Ovary (tissue), 7 donors: ENCODE measurements at regions not wholly inside any gene's neighbourhood (a gene's known extent, or its start where the extent isn't known, plus 50 kb on each side); places are given as distances from the start of the nearest gene placed in this dataset.

Experiments used
- DNase-seq, 5 donors: peaks; one replicate each; pipeline ENCODE4 v3.0.0-alpha.2; 2019 to 2020
- H3K27ac ChIP-seq, 2 donors: fragments of 200-600 bp; one replicate each; pipeline versions ENCODE4 v1.5.1 to v1.8.0; 2019 to 2022
- H3K27me3 ChIP-seq: fragments of 200-600 bp; one replicate; pipeline ENCODE4 v1.8.0; 2022
- H3K36me3 ChIP-seq: fragments of 200-600 bp; sonication (generic); one replicate; pipeline ENCODE4 v1.5.1; 2019
- H3K4me1 ChIP-seq: one replicate; pipeline ENCODE4 v1.8.1; 2013; ENCODE audit warnings: mild to moderate bottlenecking, moderate library complexity; ENCODE audit not compliant: insufficient read depth
- H3K4me3 ChIP-seq: fragments of 200-600 bp; sonication (generic); one replicate; pipeline ENCODE4 v1.5.1; 2017
- H3K9me3 ChIP-seq, 2 donors: fragments of 200-600 bp in 1 of 2; sonication (generic) in 1 of 2; one replicate each; pipeline versions ENCODE4 v1.5.1 to v1.8.1; 2013 to 2019; ENCODE audit warnings: mild to moderate bottlenecking in 1 of 2, moderate library complexity in 1 of 2
- EP300 ChIP-seq: sonication (generic); formaldehyde crosslinking; IDR thresholded peaks from one replicate; pipeline ENCODE4 v1.6.1; 2017; ENCODE audit warnings: antibody characterized with exemption
- POLR2A ChIP-seq: fragments of 450-650 bp; IDR thresholded peaks from one replicate; pipeline ENCODE4 v1.6.1; 2017; ENCODE audit warnings: antibody characterized with exemption, mild to moderate bottlenecking, moderate library complexity
- WGBS, 3 donors: extraction: QIAGEN DNeasy Blood & Tissue Kit in 1 of 3; methylation state at CpG; one replicate each; pipeline versions ENCODE4 v1.1.5 to v1.1.7; 2013 to 2017; 5-methylcytosine and 5-hydroxymethylcytosine counted together
- intact Hi-C, 4 donors: fragments of 100-400 bp; cut with DNase I; formaldehyde crosslinking; loops; one replicate each; pipeline versions ENCODE4 v1.11.0 to v1.15.1; 2022 to 2023
- TF ChIP-seq, protein P1 (sequence below), 3 donors: fragments of 450-650 bp in 2 of 3; fragments of 200-600 bp in 1 of 3; IDR thresholded peaks; one replicate each; pipeline versions ENCODE4 v1.5.1 to v1.8.0; 2016 to 2022; ENCODE audit warnings: antibody characterized with exemption in 3 of 3, mild to moderate bottlenecking in 1 of 3
- donor health status: DM: no; HTN: no; CAD: no; lungs with moderate emphysema.
- donor health status: DM: no; HTN: no; CAD: no.
- donor health status: Bipolar disorder and iron deficiency.
- donor health status: DM: no; HTN: no; CAD: no.
- donor health status: DM: yes; HTN: yes; CAD: no.

DNA sequence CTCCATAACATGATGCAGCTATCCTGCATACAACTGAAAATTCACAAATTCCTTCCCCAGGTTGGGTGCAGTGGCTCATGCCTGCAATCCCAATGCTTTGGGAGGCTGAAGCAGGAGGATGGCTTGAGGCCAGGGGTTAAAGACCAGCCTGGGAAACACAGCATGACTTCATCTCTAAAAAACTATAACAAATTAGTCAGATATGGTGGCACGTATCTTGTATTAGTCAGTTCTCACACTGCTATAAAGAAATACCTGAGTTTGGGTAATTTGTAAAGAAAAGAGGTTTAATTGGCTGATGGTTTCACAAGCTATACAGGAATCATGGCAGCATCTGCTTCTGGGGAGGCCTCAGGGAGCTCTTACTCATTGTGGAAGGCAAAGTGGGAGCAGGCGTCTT is 56.4 kb upstream of the DAPK1 start:
- DNase-seq: no peak
- 70 to 77% (median 71%) methylated on average over 2 of the region's 2 CpGs for whole genome bisulfite sequencing, 3 donors
- intact Hi-C loops: no loop called here
- Histone ChIP-seq H3K9me3 (no peaks in the 10 kb centered on the region), H3K27ac (no peak overlapping the region), H3K27me3 (no peaks in the 10 kb centered on the region), H3K4me3 (no peak overlapping the region), H3K36me3 (no peaks in the 10 kb centered on the region), H3K4me1 (no peaks in the 10 kb centered on the region)
- TF ChIP-seq EP300: no peak
- TF ChIP-seq POLR2A: no peak
- TF ChIP-seq, protein P1, sequence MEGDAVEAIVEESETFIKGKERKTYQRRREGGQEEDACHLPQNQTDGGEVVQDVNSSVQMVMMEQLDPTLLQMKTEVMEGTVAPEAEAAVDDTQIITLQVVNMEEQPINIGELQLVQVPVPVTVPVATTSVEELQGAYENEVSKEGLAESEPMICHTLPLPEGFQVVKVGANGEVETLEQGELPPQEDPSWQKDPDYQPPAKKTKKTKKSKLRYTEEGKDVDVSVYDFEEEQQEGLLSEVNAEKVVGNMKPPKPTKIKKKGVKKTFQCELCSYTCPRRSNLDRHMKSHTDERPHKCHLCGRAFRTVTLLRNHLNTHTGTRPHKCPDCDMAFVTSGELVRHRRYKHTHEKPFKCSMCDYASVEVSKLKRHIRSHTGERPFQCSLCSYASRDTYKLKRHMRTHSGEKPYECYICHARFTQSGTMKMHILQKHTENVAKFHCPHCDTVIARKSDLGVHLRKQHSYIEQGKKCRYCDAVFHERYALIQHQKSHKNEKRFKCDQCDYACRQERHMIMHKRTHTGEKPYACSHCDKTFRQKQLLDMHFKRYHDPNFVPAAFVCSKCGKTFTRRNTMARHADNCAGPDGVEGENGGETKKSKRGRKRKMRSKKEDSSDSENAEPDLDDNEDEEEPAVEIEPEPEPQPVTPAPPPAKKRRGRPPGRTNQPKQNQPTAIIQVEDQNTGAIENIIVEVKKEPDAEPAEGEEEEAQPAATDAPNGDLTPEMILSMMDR (IDR thresholded peaks at IDR 0.05): no peak

DNA sequence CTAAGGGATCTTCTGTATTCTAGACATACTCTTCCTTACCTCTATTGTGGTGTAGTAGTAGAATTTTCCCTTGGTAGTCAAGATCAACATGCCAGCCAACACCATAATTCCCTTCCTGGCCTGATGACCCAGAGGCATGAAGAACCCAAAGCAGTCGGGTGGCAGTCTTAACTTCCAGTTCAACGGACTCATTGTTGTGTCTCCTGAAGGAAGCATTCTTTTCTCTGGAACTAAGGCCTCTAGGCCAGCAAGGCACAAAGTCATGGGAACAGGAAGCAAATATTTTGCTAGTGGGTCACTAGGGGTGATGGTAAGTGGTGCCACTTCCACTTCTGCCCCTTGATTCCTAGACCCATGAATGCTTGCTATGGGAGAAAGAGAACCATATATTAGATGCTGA is 55.2 kb upstream of the DAPK1 start:
- Histone ChIP-seq H3K9me3 (no peaks in the 10 kb centered on the region), H3K4me3 (no peak overlapping the region), H3K27ac (no peak overlapping the region), H3K27me3 (no peaks in the 10 kb centered on the region), H3K4me1 (no peaks in the 10 kb centered on the region), H3K36me3 (no peaks in the 10 kb centered on the region)
- DNase-seq: no peak
- intact Hi-C loops: no loop called here
- TF ChIP-seq POLR2A (no peak), EP300 (no peak)
- TF ChIP-seq, protein P1 (IDR thresholded peaks at IDR 0.05): no peak
- 64 to 66% (median 65%) methylated on average over 2 of the region's 2 CpGs for WGBS, 3 donors

DNA sequence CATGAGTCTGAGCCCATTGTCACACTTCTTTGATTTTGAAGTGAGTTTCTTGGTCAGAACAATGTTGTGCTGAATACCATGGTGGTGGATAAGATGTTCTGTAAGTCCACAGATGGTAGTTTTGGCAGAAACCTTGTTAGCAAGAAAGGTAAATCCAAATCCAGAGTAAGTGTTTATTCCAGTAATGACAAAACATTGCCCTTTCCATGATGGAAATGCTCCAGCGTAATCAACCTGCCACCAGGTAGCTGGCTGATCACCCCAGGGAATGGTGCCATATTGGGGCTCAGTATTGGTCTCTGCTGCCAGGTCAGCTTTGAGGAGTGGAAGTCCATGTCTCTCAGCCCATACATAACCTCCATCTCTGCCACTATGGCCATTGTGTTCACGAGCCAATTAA is 54.7 kb upstream of the DAPK1 start:
- H3K36me3 ChIP-seq: no peaks in the 10 kb centered on the region
- intact Hi-C loops: no loop called here
- no peaks in the 10 kb centered on the region for H3K4me1 ChIP-seq
- H3K27ac ChIP-seq: no peak overlapping the region
- no peaks in the 10 kb centered on the region for H3K9me3 ChIP-seq
- no peaks in the 10 kb centered on the region for H3K27me3 ChIP-seq
- TF ChIP-seq EP300 (no peak), POLR2A (no peak)
- TF ChIP-seq, protein P1 (IDR thresholded peaks at IDR 0.05): no peak
- DNase-seq: no peak
- H3K4me3 ChIP-seq: no peak overlapping the region
- 95 to 98% (median 98%) methylated on average over 2 of the region's 2 CpGs for WGBS, 3 donors

DNA sequence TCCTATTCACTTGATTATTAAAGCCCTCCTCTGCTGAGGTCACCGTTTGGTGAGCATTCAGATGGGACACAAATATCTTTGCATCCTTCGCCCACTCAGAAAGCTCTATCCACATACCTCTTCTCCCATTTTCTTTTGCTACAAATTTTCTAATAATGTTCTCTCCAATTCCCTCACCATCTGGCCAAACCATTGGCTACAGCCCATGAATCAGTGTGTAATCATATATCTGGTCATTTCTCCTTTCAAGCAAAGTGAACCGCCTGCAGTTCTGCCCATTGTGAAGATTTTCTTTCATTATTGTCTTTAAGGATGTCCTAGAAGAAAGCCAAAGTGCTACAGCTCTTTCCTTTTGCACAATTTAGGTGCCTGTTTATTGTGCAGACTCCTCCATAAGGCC is 54.2 kb upstream of the DAPK1 start:
- H3K27ac ChIP-seq: no peak overlapping the region
- no peak overlapping the region for H3K4me3 ChIP-seq
- H3K4me1 ChIP-seq: no peaks in the 10 kb centered on the region
- H3K36me3 ChIP-seq: no peaks in the 10 kb centered on the region
- no peaks in the 10 kb centered on the region for H3K27me3 ChIP-seq
- 93 to 99% (median 98%) methylated on average over 3 of the region's 3 CpGs for WGBS, 3 donors
- no peak for DNase-seq
- no peaks in the 10 kb centered on the region for H3K9me3 ChIP-seq
- intact Hi-C loops: no loop called here
- TF ChIP-seq POLR2A: no peak
- TF ChIP-seq, protein P1 (IDR thresholded peaks at IDR 0.05): no peak
- TF ChIP-seq EP300: no peak

DNA sequence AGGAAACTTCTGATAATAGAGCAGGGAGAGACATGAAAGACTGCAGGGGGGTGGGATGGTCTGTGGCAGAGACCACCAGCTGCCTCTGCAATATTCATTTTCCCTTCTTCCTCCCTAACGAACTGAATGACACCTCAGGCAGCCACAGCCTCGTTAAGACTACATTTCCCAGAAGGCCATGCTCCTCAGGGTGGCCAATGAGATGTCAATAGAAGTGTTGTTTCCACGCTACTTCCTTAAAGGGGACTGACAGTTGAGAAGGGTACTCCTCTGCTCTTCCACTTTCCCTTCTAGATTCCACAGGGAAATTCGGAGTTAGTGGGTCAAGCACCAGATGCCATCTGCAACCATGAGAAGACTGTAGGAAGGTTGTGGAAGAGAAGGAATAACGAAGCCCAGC is 52.0 kb upstream of the DAPK1 start:
- H3K4me3 ChIP-seq: no peak overlapping the region
- no peaks in the 10 kb centered on the region for H3K36me3 ChIP-seq
- 41 to 43% (median 41%) methylated on average over 5 of the region's 5 CpGs for WGBS, 3 donors
- no peaks in the 10 kb centered on the region for H3K4me1 ChIP-seq
- intact Hi-C loops: no loop called here
- no peak overlapping the region for H3K27ac ChIP-seq
- no peaks in the 10 kb centered on the region for H3K9me3 ChIP-seq
- TF ChIP-seq, protein P1 (IDR thresholded peaks at IDR 0.05): no peak
- TF ChIP-seq EP300: no peak
- TF ChIP-seq POLR2A: no peak
- H3K27me3 ChIP-seq: no peaks in the 10 kb centered on the region
- peak in 1 of 5 donors; percentile 25 for DNase-seq
